ENCODE measurements at regions not wholly inside any gene's neighbourhood (a gene's known extent, or its start where the extent isn't known, plus 50 kb on each side); places are given as distances from the start of the nearest gene placed in this dataset.

DNA sequence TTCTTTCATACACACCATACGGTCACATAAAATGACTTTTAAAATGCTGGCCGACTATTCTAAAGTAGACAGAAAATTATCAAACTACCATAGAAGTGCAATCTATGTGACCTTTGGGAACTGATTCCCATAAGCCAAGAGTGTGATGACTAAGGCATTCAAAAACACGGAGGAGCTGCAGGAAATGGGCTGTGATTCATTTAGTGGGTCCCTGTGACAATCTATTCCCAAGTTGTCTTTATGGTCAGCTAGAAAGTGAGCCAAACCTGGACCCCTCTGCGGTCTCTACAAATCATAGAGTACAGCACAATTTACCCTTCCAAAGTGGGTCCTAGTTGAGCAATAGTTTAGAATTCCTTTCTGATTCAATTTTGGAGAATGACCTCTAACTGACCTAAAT, 251.5 kb upstream of the CBLB start:
- intact Hi-C loops (cut with micrococcal nuclease) = loop anchor here (5.0 kb wide), 1 partner anchor 433 kb away; no protein-coding TSS in a partner anchor
- Mint-ChIP-seq H3K36me3 (ENCODE audit: insufficient read depth, unreplicated experiment) (no peaks in the 10 kb centered on the region), H3K4me1 (ENCODE audit: insufficient read depth, unreplicated experiment) (peaks cover 5% of the 10 kb centered on the region), H3K27me3 (ENCODE audit: insufficient read depth, unreplicated experiment) (no peaks in the 10 kb centered on the region), H3K4me3 (ENCODE audit: unreplicated experiment) (no peak overlapping the region), H3K9me3 (ENCODE audit: unreplicated experiment) (no peaks in the 10 kb centered on the region), H3K27ac (ENCODE audit: low read depth, unreplicated experiment) (no peak overlapping the region)
- CTCF ChIA-PET = no interaction called here
- TF ChIP-seq, protein P1, sequence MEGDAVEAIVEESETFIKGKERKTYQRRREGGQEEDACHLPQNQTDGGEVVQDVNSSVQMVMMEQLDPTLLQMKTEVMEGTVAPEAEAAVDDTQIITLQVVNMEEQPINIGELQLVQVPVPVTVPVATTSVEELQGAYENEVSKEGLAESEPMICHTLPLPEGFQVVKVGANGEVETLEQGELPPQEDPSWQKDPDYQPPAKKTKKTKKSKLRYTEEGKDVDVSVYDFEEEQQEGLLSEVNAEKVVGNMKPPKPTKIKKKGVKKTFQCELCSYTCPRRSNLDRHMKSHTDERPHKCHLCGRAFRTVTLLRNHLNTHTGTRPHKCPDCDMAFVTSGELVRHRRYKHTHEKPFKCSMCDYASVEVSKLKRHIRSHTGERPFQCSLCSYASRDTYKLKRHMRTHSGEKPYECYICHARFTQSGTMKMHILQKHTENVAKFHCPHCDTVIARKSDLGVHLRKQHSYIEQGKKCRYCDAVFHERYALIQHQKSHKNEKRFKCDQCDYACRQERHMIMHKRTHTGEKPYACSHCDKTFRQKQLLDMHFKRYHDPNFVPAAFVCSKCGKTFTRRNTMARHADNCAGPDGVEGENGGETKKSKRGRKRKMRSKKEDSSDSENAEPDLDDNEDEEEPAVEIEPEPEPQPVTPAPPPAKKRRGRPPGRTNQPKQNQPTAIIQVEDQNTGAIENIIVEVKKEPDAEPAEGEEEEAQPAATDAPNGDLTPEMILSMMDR (IDR thresholded peaks at IDR 0.05; ENCODE audit: unreplicated experiment) = no peak
- POLR2A ChIA-PET = no interaction called here
- BruUV-seq (replicated peaks) = no TSS peak
- peak; percentile 35 for DNase-seq (ENCODE audit: unreplicated experiment)

DNA sequence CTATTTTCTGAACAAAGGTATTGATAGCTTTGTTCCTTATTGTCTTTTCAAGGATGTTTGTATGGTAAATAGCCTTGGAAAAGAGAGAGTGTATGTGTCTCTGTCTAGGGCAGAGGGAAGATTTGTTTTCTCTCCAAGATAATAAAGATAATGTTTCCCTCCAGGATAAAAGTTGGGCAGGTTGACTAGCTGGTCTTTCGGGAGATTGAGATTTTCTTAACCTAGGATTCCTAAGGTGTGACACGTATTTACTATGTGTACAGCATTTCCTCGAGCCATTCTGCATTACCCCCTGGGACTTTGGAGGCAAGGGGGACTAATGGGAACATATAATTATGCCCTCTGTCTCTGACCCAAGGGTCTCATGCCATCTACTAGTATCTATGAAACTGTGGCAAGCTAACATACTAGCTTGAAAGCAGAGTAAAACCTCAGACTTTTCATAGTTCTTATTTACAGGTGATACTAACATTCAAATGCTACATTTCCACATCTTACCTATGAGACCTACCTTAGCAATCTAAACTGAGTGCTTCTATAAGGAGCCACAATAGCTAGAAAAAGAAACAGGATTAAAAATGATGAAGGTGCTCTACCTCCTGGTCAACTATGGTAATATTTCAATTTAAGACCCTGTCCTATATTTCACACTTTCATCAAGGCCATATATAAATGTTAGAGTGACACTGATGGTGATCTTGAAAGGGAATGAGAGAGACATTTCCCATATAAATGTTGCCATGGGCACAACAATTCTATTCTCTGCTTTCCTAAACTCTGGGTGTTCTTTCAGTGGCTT, 252.9 kb upstream of the CBLB start:
- TF ChIP-seq, protein P1 (IDR thresholded peaks at IDR 0.05; ENCODE audit: unreplicated experiment) = no peak
- H3K9me3 Mint-ChIP-seq (ENCODE audit: unreplicated experiment) = no peaks in the 10 kb centered on the region
- no peaks in the 10 kb centered on the region for H3K27me3 Mint-ChIP-seq (ENCODE audit: insufficient read depth, unreplicated experiment)
- POLR2A ChIA-PET = interaction anchor here (0.9 kb wide), 1 partner anchor 253 kb away, joined by 4 read pairs; the partner anchor contains the start of gene CBLB
- DNase-seq (ENCODE audit: unreplicated experiment) = no peak
- CTCF ChIA-PET = interaction anchor here (0.6 to 0.9 kb wide), 3 partner anchors 19 to 557 kb away, joined by 3 to 5 read pairs (median 3); no protein-coding TSS in a partner anchor
- intact Hi-C loops (cut with micrococcal nuclease) = loop anchor here (5.0 kb wide), 1 partner anchor 434 kb away; no protein-coding TSS in a partner anchor
- no peak overlapping the region for H3K27ac Mint-ChIP-seq (ENCODE audit: low read depth, unreplicated experiment)
- no TSS peak for BruUV-seq (replicated peaks)
- no peaks in the 10 kb centered on the region for H3K4me1 Mint-ChIP-seq (ENCODE audit: insufficient read depth, unreplicated experiment)
- H3K36me3 Mint-ChIP-seq (ENCODE audit: insufficient read depth, unreplicated experiment) = no peaks in the 10 kb centered on the region
- H3K4me3 Mint-ChIP-seq (ENCODE audit: unreplicated experiment) = no peak overlapping the region

DNA sequence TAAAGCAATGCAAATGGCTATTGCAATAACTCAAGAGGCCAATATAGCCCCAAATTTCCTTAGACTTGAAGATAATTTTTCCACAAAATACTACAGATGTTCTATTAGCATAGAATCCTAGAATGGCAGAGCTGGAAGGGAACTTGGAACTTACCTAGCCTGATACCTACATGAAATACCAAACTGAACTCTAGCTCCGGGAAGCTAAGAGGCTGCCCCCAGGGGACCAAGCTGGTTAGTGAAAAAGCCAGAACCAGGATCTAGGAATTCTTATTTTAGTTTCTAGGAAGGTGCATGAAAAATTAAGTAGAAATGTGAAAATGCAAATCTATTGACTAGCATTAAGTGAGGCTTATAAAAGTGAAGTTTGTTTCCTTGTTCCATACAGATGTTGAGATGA, 256.0 kb upstream of the CBLB start:
- no TSS peak for BruUV-seq (replicated peaks)
- Mint-ChIP-seq H3K36me3 (ENCODE audit: insufficient read depth, unreplicated experiment) (no peaks in the 10 kb centered on the region), H3K27me3 (ENCODE audit: insufficient read depth, unreplicated experiment) (no peaks in the 10 kb centered on the region), H3K27ac (ENCODE audit: low read depth, unreplicated experiment) (no peak overlapping the region), H3K9me3 (ENCODE audit: unreplicated experiment) (no peaks in the 10 kb centered on the region), H3K4me1 (ENCODE audit: insufficient read depth, unreplicated experiment) (no peaks in the 10 kb centered on the region), H3K4me3 (ENCODE audit: unreplicated experiment) (no peak overlapping the region)
- POLR2A ChIA-PET = no interaction called here
- CTCF ChIA-PET = interaction anchor here (0.6 kb wide), 1 partner anchor 938 kb away, joined by 3 read pairs; no protein-coding TSS in a partner anchor
- DNase-seq (ENCODE audit: unreplicated experiment) = no peak
- intact Hi-C loops (cut with micrococcal nuclease) = loop anchor here (5.0 kb wide), 1 partner anchor 438 kb away; no protein-coding TSS in a partner anchor
- TF ChIP-seq, protein P1 (IDR thresholded peaks at IDR 0.05; ENCODE audit: unreplicated experiment) = no peak

DNA sequence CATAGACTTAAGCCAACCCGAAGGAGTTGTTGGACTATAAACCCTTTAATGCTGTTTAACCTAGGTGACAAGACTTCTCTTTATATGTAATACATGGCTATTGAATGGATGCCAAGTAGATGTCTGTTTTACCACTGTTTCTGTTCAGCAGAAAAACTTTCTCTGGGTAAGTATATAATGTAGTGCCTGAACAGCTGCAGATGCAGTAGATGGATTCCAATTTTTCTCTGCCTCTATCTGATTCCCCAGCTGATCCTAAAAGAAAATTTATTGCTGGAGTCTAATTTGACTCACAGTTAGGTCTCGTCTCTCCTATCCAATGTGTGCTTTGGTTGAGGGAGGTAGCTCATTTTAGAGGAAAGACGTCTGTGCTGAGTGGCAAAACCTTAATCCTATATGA, 256.5 kb upstream of the CBLB start:
- intact Hi-C loops (cut with micrococcal nuclease) = no loop called here
- Mint-ChIP-seq H3K27me3 (ENCODE audit: insufficient read depth, unreplicated experiment) (no peaks in the 10 kb centered on the region), H3K4me1 (ENCODE audit: insufficient read depth, unreplicated experiment) (no peaks in the 10 kb centered on the region), H3K9me3 (ENCODE audit: unreplicated experiment) (no peaks in the 10 kb centered on the region), H3K36me3 (ENCODE audit: insufficient read depth, unreplicated experiment) (no peaks in the 10 kb centered on the region), H3K4me3 (ENCODE audit: unreplicated experiment) (no peak overlapping the region), H3K27ac (ENCODE audit: low read depth, unreplicated experiment) (no peak overlapping the region)
- ChIA-PET CTCF (no interaction called here), POLR2A (no interaction called here)
- BruUV-seq (replicated peaks) = no TSS peak
- TF ChIP-seq, protein P1 (IDR thresholded peaks at IDR 0.05; ENCODE audit: unreplicated experiment) = no peak
- no peak for DNase-seq (ENCODE audit: unreplicated experiment)
